PC-3 (cell line): ENCODE measurements at regions not wholly inside any gene's neighbourhood (a gene's known extent, or its start where the extent isn't known, plus 50 kb on each side); places are given as distances from the start of the nearest gene placed in this dataset.

Experiments
- ATAC-seq: fragments of 200-7000 bp; cut with Tn5 transposase; 2 replicates; pipeline ENCODE4 v1.9.1; 2020; ENCODE audit warnings: mild to moderate bottlenecking, moderate library complexity
- BruUV-seq: library from RNA; stranded (reverse); fragments of 400-500 nt; replicated peaks from 2 replicates; lab custom pipeline; 2021; lab: Mats Ljungman, UMichigan
- CTCF ChIA-PET: fragments of 300-600 bp; sonication (Branson Sonifier 250); formaldehyde crosslinking; loops from one replicate; lab custom pipeline; 2022; ENCODE audit warnings: antibody characterized with exemption; lab: Charles Lee
- POLR2A ChIA-PET: fragments of 300-600 bp; sonication (Branson Sonifier 250); formaldehyde crosslinking; loops from one replicate; lab custom pipeline; 2022; ENCODE audit warnings: antibody characterized with exemption; ENCODE audit not compliant: unreplicated experiment; lab: Charles Lee
- DNase-seq: peaks from one replicate; pipeline ENCODE4 v3.0.0-alpha.2; 2015
- H2AFZ ChIP-seq: fragments of 300-600 bp; sonication (generic); 2 replicates; pipeline ENCODE4 v1.6.0; 2016; ENCODE audit warnings: antibody characterized with exemption, low read length
- H3F3A ChIP-seq: fragments of 300-600 bp; sonication (generic); one replicate; pipeline ENCODE4 v1.6.0; 2017; ENCODE audit warnings: antibody characterized with exemption, low read length, control low read depth, mild to moderate bottlenecking; ENCODE audit not compliant: unreplicated experiment
- H3K27ac ChIP-seq: fragments of 300-600 bp; sonication (generic); 2 replicates; pipeline ENCODE4 v1.5.1; 2016; ENCODE audit warnings: mild to moderate bottlenecking, low read length
- H3K27me3 ChIP-seq: fragments of 300-600 bp; sonication (generic); 2 replicates; pipeline ENCODE4 v1.6.1; 2016; ENCODE audit warnings: low read length, mixed read lengths
- H3K36me3 ChIP-seq: fragments of 300-600 bp; sonication (generic); 2 replicates; pipeline ENCODE4 v1.6.1; 2016; ENCODE audit warnings: low read depth, mixed run types, low read length, mixed read lengths
- H3K4me1 ChIP-seq: fragments of 300-600 bp; sonication (generic); 2 replicates; pipeline ENCODE4 v1.5.1; 2016; ENCODE audit warnings: low read length; ENCODE audit not compliant: insufficient read depth
- H3K4me2 ChIP-seq: fragments of 300-600 bp; sonication (generic); 2 replicates; pipeline ENCODE4 v1.6.0; 2016; ENCODE audit warnings: low read length
- H3K4me3 ChIP-seq: fragments of 300-600 bp; sonication (generic); 2 replicates; pipeline ENCODE4 v1.5.1; 2016; ENCODE audit warnings: mild to moderate bottlenecking, low read length, mixed read lengths
- H3K79me2 ChIP-seq: fragments of 300-600 bp; sonication (generic); 2 replicates; pipeline ENCODE4 v1.6.1; 2017; ENCODE audit warnings: low read length, mixed read lengths
- H3K9ac ChIP-seq: fragments of 300-600 bp; sonication (generic); 2 replicates; pipeline ENCODE4 v1.6.0; 2016; ENCODE audit warnings: mild to moderate bottlenecking, low read length
- H3K9me2 ChIP-seq: fragments of 300-600 bp; sonication (generic); replicated peaks from 2 replicates; pipeline ENCODE4 v1.6.1; 2016; ENCODE audit warnings: mixed run types, low read length, mixed read lengths
- H3K9me3 ChIP-seq: fragments of 300-600 bp; sonication (generic); 2 replicates; pipeline ENCODE4 v1.6.1; 2016; ENCODE audit warnings: low read length, mixed read lengths
- H4K20me1 ChIP-seq: fragments of 300-600 bp; sonication (generic); 2 replicates; pipeline ENCODE4 v1.6.1; 2016; ENCODE audit warnings: low read length, mixed read lengths
- EZH2 ChIP-seq: fragments of 300-600 bp; sonication (generic); IDR thresholded peaks from one replicate; pipeline ENCODE4 v1.6.1; 2017; ENCODE audit warnings: antibody characterized with exemption, mild to moderate bottlenecking, low read length; ENCODE audit not compliant: unreplicated experiment
- EZH2phosphoT487 ChIP-seq: fragments of 300-600 bp; sonication (generic); IDR thresholded peaks from 2 replicates; pipeline ENCODE4 v1.6.1; 2018; ENCODE audit warnings: mild to moderate bottlenecking, antibody characterized with exemption, low read length, borderline replicate concordance
- intact Hi-C: fragments of 100-400 bp; cut with micrococcal nuclease; formaldehyde crosslinking; loops from 2 replicates; pipeline ENCODE4 v1.9.0; 2023
- TF ChIP-seq, protein P1 (sequence below): fragments of 300-600 bp; sonication (generic); conservative IDR thresholded peaks from 2 replicates; pipeline ENCODE4 v1.5.1; 2017; ENCODE audit warnings: antibody characterized with exemption, low read depth, mild to moderate bottlenecking, low read length

DNA sequence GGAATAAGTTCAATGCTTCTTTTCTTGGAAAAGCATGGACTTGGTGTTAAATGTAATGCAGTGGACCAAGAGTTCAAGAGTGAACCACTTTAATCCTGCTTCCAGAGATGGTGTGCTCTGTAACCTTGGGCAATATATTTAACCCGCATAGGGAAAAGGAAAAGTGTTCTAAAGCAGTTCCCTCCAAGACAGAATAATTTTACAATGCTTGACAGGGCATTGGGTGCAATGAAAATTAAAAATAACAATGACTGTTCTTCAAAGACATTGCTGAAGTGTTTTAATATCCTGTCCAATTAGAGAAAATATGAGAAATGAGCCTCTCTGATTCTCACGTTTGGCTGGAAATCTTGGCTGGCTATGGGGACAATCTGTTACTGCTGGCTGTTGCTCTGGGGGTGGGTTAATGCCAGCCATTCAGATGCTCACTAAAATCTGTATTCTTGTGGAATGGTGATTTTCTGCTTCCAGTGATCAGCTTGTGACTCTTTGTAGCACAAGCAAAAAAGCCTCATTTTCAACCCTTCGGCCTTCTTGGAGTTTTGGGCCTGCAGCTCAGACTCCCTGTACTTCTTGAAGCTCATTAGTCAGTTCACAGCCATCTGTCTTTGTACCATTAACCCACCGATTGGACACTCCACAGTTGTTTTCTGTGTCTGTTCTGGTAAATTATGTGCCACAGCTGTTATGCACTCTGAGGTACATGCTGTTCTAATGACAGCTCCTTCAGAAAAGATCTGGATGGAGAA is 310.6 kb downstream of the LMO7 start:
- Histone ChIP-seq H3K4me1 (no peaks in the 10 kb centered on the region), H3K9ac (no peak overlapping the region), H3K36me3 (no peaks in the 10 kb centered on the region), H3K4me3 (no peak overlapping the region), H3K9me3 (no peaks in the 10 kb centered on the region), H3K27me3 (no peaks in the 10 kb centered on the region), H3K27ac (no peak overlapping the region), H2AFZ (no peak overlapping the region), H3K79me2 (no peaks in the 10 kb centered on the region), H4K20me1 (no peaks in the 10 kb centered on the region), H3F3A (no peaks in the 10 kb centered on the region), H3K4me2 (no peak overlapping the region), H3K9me2 (no peaks in the 10 kb centered on the region)
- intact Hi-C loops = no loop called here
- DNase-seq (no peak), ATAC-seq (no peak)
- TF ChIP-seq, protein P1, sequence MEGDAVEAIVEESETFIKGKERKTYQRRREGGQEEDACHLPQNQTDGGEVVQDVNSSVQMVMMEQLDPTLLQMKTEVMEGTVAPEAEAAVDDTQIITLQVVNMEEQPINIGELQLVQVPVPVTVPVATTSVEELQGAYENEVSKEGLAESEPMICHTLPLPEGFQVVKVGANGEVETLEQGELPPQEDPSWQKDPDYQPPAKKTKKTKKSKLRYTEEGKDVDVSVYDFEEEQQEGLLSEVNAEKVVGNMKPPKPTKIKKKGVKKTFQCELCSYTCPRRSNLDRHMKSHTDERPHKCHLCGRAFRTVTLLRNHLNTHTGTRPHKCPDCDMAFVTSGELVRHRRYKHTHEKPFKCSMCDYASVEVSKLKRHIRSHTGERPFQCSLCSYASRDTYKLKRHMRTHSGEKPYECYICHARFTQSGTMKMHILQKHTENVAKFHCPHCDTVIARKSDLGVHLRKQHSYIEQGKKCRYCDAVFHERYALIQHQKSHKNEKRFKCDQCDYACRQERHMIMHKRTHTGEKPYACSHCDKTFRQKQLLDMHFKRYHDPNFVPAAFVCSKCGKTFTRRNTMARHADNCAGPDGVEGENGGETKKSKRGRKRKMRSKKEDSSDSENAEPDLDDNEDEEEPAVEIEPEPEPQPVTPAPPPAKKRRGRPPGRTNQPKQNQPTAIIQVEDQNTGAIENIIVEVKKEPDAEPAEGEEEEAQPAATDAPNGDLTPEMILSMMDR = no peak
- no peak for TF ChIP-seq EZH2phosphoT487
- no peak for TF ChIP-seq EZH2
- ChIA-PET CTCF (interaction anchor here (0.6 kb wide), 1 partner anchor 85 kb away, joined by 3 read pairs; no protein-coding TSS in a partner anchor), POLR2A (no interaction called here)
- no TSS peak for BruUV-seq

DNA sequence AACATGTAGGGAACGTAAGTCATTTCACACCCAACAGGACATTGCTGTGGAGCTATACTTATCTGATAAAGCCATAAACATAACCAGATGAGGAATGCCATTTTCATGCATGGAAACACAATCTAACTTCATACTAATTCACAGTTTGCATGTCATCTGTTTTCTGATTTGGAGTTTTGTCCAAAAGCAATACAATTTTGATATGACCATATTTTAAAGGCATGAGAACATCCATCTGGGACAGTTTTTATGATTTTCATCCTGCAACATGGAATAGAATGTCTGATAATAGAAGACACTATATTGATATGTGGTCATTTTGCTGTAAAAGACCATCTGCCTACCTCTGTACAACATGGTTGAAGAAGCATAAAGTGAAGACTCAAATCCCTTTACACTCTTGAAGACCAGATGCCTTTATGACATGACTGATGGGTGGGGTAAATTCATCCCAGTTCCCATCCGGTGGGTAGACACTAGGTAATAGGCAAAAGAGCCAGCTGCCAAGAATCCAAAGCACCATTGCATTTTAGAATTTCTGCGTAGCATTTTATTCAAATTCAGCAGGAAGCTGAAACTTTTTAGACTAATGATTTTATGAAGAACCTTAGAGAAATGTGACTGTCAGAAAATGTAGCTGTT is 309.8 kb downstream of the LMO7 start:
- Histone ChIP-seq H2AFZ (no peak overlapping the region), H3K9me2 (no peaks in the 10 kb centered on the region), H4K20me1 (no peaks in the 10 kb centered on the region), H3K4me1 (no peaks in the 10 kb centered on the region), H3K9ac (no peak overlapping the region), H3F3A (no peaks in the 10 kb centered on the region), H3K4me2 (no peak overlapping the region), H3K79me2 (no peaks in the 10 kb centered on the region), H3K36me3 (no peaks in the 10 kb centered on the region), H3K27ac (no peak overlapping the region), H3K9me3 (no peaks in the 10 kb centered on the region), H3K4me3 (no peak overlapping the region), H3K27me3 (no peaks in the 10 kb centered on the region)
- POLR2A ChIA-PET = no interaction called here
- TF ChIP-seq EZH2phosphoT487 (no peak), EZH2 (no peak)
- TF ChIP-seq, protein P1 = no peak
- intact Hi-C loops = no loop called here
- no TSS peak for BruUV-seq
- ATAC-seq (no peak), DNase-seq (no peak)
- CTCF ChIA-PET = no interaction called here
